IMR-90 (cell line): ENCODE measurements at regions not wholly inside any gene's neighbourhood (a gene's known extent, or its start where the extent isn't known, plus 50 kb on each side); places are given as distances from the start of the nearest gene placed in this dataset.
A peak's percentile ranks its signal among the peaks of the same experiment; 100 is the strongest.

Source experiments
- ATAC-seq: fragments of 200-7000 bp; cut with Tn5 transposase; 2 replicates; pipeline ENCODE4 v1.9.1; 2020; ENCODE audit warnings: low read depth, mild to moderate bottlenecking, moderate library complexity
- BruUV-seq: library from RNA; stranded (reverse); fragments of 400-500 nt; replicated peaks from 2 replicates; lab custom pipeline; 2021; lab: Mats Ljungman, UMichigan
- CTCF ChIA-PET: fragments of 300-600 bp; formaldehyde crosslinking; extraction: SDS; loops from one replicate; lab custom pipeline; 2021; ENCODE audit warnings: antibody characterized with exemption; lab: Yijun Ruan, JAX
- POLR2A ChIA-PET: fragments of 300-600 bp; sonication (Branson Sonifier 250); formaldehyde crosslinking; loops from one replicate; lab custom pipeline; 2022; ENCODE audit warnings: antibody characterized with exemption; ENCODE audit not compliant: unreplicated experiment; lab: Charles Lee
- DNase-seq: peaks from one replicate; pipeline ENCODE4 v3.0.0; 2013
- H2AFZ ChIP-seq: replicated peaks from 2 replicates; pipeline ENCODE3; 2013; ENCODE audit warnings: low read length, mild to moderate bottlenecking; ENCODE audit not compliant: poor library complexity
- H2AK5ac ChIP-seq: 2 replicates; pipeline ENCODE4 v1.6.1; 2013; ENCODE audit warnings: low read depth, low read length, inconsistent platforms
- H2AK9ac ChIP-seq: replicated peaks from 2 replicates; pipeline ENCODE3; 2013; ENCODE audit warnings: mild to moderate bottlenecking, low read depth, low read length, moderate library complexity; ENCODE audit not compliant: poor library complexity
- H2BK120ac ChIP-seq: 2 replicates; pipeline ENCODE4 v1.6.1; 2013; ENCODE audit warnings: low read depth, low read length, inconsistent platforms
- H2BK15ac ChIP-seq: 3 replicates; pipeline ENCODE4 v1.6.1; 2013; ENCODE audit warnings: low read depth, low read length, inconsistent platforms
- H2BK20ac ChIP-seq: 2 replicates; pipeline ENCODE4 v1.6.1; 2013; ENCODE audit warnings: low read depth, mild to moderate bottlenecking, inconsistent platforms, low read length, moderate library complexity
- H2BK5ac ChIP-seq: 2 replicates; pipeline ENCODE4 v1.6.1; 2013; ENCODE audit warnings: mild to moderate bottlenecking, low read depth, low read length, inconsistent platforms; ENCODE audit not compliant: poor library complexity, severe bottlenecking
- H3K14ac ChIP-seq: replicated peaks from 2 replicates; pipeline ENCODE4 v1.6.1; 2013; ENCODE audit warnings: low read depth, low read length, inconsistent platforms
- H3K18ac ChIP-seq: 2 replicates; pipeline ENCODE4 v1.6.1; 2013; ENCODE audit warnings: low read depth, low read length, control low read depth
- H3K23ac ChIP-seq: 2 replicates; pipeline ENCODE4 v1.6.1; 2013; ENCODE audit warnings: low read depth, low read length, inconsistent platforms
- H3K27ac ChIP-seq: 2 replicates; pipeline ENCODE4 v1.5.1; 2013; ENCODE audit warnings: mild to moderate bottlenecking, control low read depth, low read length; ENCODE audit not compliant: insufficient read depth
- H3K27me3 ChIP-seq: 2 replicates; pipeline ENCODE4 v1.6.1; 2013; ENCODE audit warnings: low read length; ENCODE audit not compliant: control insufficient read depth, insufficient read depth
- H3K36me3 ChIP-seq: 2 replicates; pipeline ENCODE4 v1.6.1; 2013; ENCODE audit warnings: low read length, mixed read lengths; ENCODE audit not compliant: control insufficient read depth, insufficient read depth
- H3K4ac ChIP-seq: 2 replicates; pipeline ENCODE4 v1.6.1; 2013; ENCODE audit warnings: low read depth, low read length, inconsistent platforms
- H3K4me1 ChIP-seq: 2 replicates; pipeline ENCODE4 v1.6.1; 2013; ENCODE audit warnings: low read length, mixed read lengths; ENCODE audit not compliant: control insufficient read depth, insufficient read depth
- H3K4me2 ChIP-seq: 2 replicates; pipeline ENCODE4 v1.6.1; 2013; ENCODE audit warnings: low read depth, mild to moderate bottlenecking, control low read depth, low read length, moderate library complexity
- H3K4me3 ChIP-seq: 2 replicates; pipeline ENCODE4 v1.5.1; 2013; ENCODE audit warnings: low read depth, mild to moderate bottlenecking, control low read depth, low read length, moderate library complexity; ENCODE audit not compliant: insufficient read depth
- H3K56ac ChIP-seq: 2 replicates; pipeline ENCODE4 v1.6.1; 2013; ENCODE audit warnings: low read length, inconsistent platforms; ENCODE audit not compliant: insufficient read depth; ENCODE audit errors: extremely low read depth
- H3K79me1 ChIP-seq, 2 experiments: 2 replicates each; pipeline ENCODE4 v1.6.1; 2013; ENCODE audit warnings: low read length in 2 of 2, inconsistent platforms in 1 of 2, low read depth in 1 of 2
- H3K9ac ChIP-seq: 2 replicates; pipeline ENCODE4 v1.6.1; 2013; ENCODE audit warnings: low read depth, low read length, control low read depth
- H3K9me1 ChIP-seq: 2 replicates; pipeline ENCODE4 v1.6.1; 2013; ENCODE audit warnings: low read length, inconsistent platforms; ENCODE audit not compliant: insufficient read depth
- H3K9me3 ChIP-seq: 2 replicates; pipeline ENCODE4 v1.6.1; 2013; ENCODE audit warnings: low read length; ENCODE audit not compliant: control insufficient read depth, insufficient read depth
- H4K20me1 ChIP-seq: 2 replicates; pipeline ENCODE4 v1.6.1; 2013; ENCODE audit warnings: low read length, inconsistent platforms; ENCODE audit not compliant: insufficient read depth
- H4K5ac ChIP-seq: 2 replicates; pipeline ENCODE4 v1.6.1; 2013; ENCODE audit warnings: mild to moderate bottlenecking, low read depth, low read length, control low read depth
- H4K8ac ChIP-seq, 2 experiments: 2 replicates each; pipeline ENCODE4 v1.6.1; 2013; ENCODE audit warnings: low read depth in 2 of 2, low read length in 2 of 2, control low read depth in 1 of 2, inconsistent platforms in 1 of 2
- H4K91ac ChIP-seq: 2 replicates; pipeline ENCODE4 v1.6.1; 2013; ENCODE audit warnings: low read depth, low read length, inconsistent platforms; ENCODE audit not compliant: insufficient read depth
- MAZ ChIP-seq: IDR thresholded peaks from 2 replicates; pipeline ENCODE4 v1.6.1; 2012; ENCODE audit warnings: low read depth, mild to moderate bottlenecking, low read length, improper control_type of control experiment, moderate library complexity, borderline replicate concordance
- WGBS, 2 experiments: methylation state at CpG; one replicate each; pipeline versions ENCODE4 v1.1.5 to v1.1.7; 2013; ENCODE audit warnings: missing lambda C conversion rate in 2 of 2; ENCODE audit not compliant: insufficient read length in 1 of 2; ENCODE audit errors: extremely low coverage in 2 of 2; 5-methylcytosine and 5-hydroxymethylcytosine counted together
- dilution Hi-C: fragments of 300-500 bp; cut with HindIII; formaldehyde crosslinking; loops from one replicate; pipeline ENCODE4 v1.14.3; 2018; ENCODE audit warnings: low sequenced_read_pairs; ENCODE audit not compliant: unreplicated experiment
- in situ Hi-C: fragments of 300-500 bp; cut with MboI; formaldehyde crosslinking; loops from 3 replicates; pipeline ENCODE4 v1.14.3; 2019; ENCODE audit warnings: low sequenced_read_pairs, inconsistent platforms, mixed read lengths
- intact Hi-C: fragments of 100-400 bp; cut with micrococcal nuclease; formaldehyde crosslinking; loops from 2 replicates; pipeline ENCODE4 v1.10.0; 2022
- TF ChIP-seq, protein P1 (sequence below): conservative IDR thresholded peaks from 2 replicates; pipeline ENCODE4 v1.5.1; 2012; ENCODE audit warnings: mild to moderate bottlenecking, low read depth, low read length, improper control_type of control experiment

DNA sequence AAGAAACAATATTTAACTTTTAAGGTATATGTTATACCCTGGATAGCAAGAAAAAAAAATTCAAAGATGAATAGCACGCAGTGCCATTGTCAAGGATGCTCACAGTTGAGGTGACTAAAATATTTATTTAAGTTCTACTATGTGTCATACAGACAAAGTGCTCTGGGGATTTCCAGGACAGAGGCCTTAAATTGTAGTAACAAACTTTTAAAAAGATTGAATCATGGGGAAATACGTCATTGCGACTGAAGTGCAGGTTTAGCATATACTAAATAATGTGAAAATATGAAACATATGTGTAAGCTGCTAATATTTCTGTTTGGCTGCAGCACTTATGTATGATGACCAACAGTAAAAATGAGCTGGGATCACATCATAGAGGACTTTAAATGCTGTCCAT lies 748.0 kb upstream of the PCDH7 start:
- Histone ChIP-seq H3K9ac (no peak overlapping the region), H3K9me3 (peaks cover 2% of the 10 kb centered on the region; the same call in 1 of the 2 replicates), H2AFZ (no peak overlapping the region), H3K4me1 (no peaks in the 10 kb centered on the region), H2AK5ac (no peak overlapping the region), H3K14ac (no peak overlapping the region), H2BK5ac (no peak overlapping the region), H4K5ac (no peak overlapping the region), H3K36me3 (no peaks in the 10 kb centered on the region), H4K20me1 (no peaks in the 10 kb centered on the region), H2BK20ac (no peak overlapping the region), H3K27ac (no peak overlapping the region), H3K4me2 (no peak overlapping the region), H3K18ac (no peak overlapping the region), H4K8ac (no peak overlapping the region), H2AK9ac (no peak overlapping the region), H3K27me3 (no peaks in the 10 kb centered on the region), H3K4ac (no peak overlapping the region), H2BK15ac (no peak overlapping the region), H3K9me1 (no peaks in the 10 kb centered on the region), H3K4me3 (no peak overlapping the region), H3K79me1 (no peaks in the 10 kb centered on the region), H3K56ac (no peak overlapping the region), H2BK120ac (no peak overlapping the region), H3K23ac (no peak overlapping the region), H4K91ac (no peak overlapping the region)
- DNase-seq (peak; percentile 44), ATAC-seq (no peak)
- dilution Hi-C loops, result no loop called here
- in situ Hi-C loops, result no loop called here
- intact Hi-C loops, result no loop called here
- 67% methylated on average over 1 of the region's 3 CpGs; no CpG with 5 or more reads in 1 of the 2 experiments for WGBS, 2 experiments
- no peak for TF ChIP-seq MAZ
- TF ChIP-seq, protein P1, sequence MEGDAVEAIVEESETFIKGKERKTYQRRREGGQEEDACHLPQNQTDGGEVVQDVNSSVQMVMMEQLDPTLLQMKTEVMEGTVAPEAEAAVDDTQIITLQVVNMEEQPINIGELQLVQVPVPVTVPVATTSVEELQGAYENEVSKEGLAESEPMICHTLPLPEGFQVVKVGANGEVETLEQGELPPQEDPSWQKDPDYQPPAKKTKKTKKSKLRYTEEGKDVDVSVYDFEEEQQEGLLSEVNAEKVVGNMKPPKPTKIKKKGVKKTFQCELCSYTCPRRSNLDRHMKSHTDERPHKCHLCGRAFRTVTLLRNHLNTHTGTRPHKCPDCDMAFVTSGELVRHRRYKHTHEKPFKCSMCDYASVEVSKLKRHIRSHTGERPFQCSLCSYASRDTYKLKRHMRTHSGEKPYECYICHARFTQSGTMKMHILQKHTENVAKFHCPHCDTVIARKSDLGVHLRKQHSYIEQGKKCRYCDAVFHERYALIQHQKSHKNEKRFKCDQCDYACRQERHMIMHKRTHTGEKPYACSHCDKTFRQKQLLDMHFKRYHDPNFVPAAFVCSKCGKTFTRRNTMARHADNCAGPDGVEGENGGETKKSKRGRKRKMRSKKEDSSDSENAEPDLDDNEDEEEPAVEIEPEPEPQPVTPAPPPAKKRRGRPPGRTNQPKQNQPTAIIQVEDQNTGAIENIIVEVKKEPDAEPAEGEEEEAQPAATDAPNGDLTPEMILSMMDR, result no peak
- ChIA-PET CTCF (no interaction called here), POLR2A (interaction anchor here (0.6 kb wide), 1 partner anchor 20 kb away, joined by 8 read pairs; no protein-coding TSS in a partner anchor)
- BruUV-seq, result no TSS peak
